Skeletal muscle cell (primary cell): ENCODE measurements at regions not wholly inside any gene's neighbourhood (a gene's known extent, or its start where the extent isn't known, plus 50 kb on each side); places are given as distances from the start of the nearest gene placed in this dataset.
"Not testable (repeated sequence)": the region's sequence is repeated elsewhere in the genome, so short reads cannot be mapped to it uniquely, and the experiment has no call there.

Experiments
- DNase-seq: peaks from one replicate; pipeline ENCODE4 v3.0.0-alpha.2; 2010; ENCODE audit warnings: low read depth
- H3K4me3 ChIP-seq: 2 replicates; pipeline ENCODE4 v1.5.1; 2011; ENCODE audit warnings: low read depth, mild to moderate bottlenecking, control low read depth, low read length, moderate library complexity

DNA sequence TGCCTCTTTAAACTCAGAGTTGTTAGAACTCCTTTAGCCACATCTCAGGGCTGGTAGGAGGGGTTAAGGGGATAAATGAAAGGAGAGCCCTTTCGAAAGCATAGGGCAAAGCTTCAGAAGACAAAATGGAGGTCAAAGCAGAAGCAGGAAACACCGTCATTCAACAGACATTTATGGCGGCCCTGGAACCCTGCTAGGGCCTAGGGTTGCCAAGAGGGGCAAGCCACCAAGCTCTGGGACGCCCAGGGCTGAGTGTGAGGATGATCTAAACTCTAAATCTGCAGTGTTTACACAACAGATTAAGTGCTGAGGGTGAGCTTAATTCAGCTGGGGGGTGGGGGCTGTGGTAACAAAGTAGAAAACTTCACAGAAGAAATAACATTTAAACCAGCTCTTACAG, 79.0 kb upstream of the NFE2L3 start:
- no peak for DNase-seq
- no peak overlapping the region for H3K4me3 ChIP-seq

DNA sequence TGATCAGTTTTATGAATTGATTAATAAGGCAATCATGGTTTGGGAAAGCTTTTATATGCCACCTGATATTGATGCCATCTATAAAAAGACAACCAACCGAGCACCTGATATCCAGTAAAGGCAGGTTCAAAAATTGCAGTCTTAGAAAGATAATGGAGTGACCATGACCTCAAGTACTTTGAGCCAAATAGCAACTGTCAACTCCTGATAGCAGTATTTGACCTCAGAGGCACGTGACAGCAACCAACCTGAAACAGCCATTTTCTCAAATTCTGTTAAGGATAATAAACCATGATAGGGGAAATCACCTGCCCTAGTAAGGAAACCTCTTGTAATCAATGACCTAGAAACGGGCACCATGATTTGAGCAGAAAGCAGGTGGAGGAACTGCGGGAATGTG, 77.1 kb upstream of the NFE2L3 start:
- no peak for DNase-seq
- no peak overlapping the region for H3K4me3 ChIP-seq

DNA sequence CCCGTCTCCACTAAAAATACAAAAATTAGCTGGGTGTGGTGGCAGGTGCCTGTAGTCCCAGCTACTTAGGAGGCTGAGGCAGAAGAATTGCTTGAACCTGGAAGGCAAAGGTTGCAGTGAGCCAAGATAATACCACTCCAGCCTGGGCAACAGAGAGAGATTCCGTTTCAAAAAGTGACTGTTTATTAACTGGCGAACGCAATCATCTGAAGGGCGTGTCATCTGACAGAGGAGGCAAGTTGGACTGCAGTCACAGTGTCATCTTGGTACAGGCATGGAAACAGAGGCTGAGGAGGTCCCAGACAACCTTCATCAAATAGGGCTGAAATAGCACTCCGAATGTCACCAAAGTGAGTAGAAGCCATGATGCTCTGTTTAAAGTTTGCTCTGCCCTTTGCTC, 75.3 kb upstream of the NFE2L3 start:
- H3K4me3 ChIP-seq, result no peak overlapping the region
- no peak for DNase-seq

DNA sequence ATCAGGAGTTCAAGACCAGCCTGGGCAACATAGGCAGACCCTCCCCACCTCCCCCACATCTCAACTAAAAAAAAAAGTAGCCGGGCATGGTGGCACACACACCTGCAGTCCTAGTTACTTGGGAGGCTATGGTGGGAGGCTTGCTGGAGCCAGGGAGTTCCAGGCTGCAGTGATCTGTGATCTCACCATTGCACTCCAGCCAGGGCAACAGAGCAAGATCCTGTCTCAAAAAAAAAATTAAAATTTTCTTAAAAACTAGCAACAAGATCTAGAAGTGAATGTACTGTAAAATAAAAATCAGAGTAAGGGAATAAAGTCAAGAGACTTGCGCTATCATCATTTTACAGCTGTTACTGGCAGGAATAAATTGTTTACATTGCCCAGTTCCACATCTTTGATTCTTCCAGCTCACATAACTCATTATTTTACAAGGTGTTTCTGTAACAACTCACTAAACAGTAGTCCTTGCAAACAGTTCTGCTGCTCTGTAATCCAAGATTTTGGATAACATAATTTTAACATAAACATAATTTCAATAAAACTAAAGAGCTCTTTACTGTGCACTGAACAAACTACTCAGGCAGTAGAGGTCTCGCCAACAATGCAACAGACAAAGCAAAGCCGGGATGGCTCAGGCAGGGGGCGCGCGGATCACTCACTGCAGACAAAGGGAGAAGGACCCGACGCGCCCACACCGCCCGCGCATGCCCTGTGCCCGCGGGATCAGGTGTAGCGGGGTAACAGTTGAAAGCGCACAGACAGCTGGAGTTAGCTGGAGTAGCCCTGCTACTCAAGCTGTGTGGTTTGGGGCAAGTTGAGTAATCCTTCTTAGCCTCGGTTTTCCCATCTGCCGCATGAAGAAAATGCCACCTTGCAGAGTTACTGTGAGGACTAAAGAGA, 73.3 kb upstream of the NFE2L3 start:
- no peak for DNase-seq
- H3K4me3 ChIP-seq, result no peak overlapping the region

DNA sequence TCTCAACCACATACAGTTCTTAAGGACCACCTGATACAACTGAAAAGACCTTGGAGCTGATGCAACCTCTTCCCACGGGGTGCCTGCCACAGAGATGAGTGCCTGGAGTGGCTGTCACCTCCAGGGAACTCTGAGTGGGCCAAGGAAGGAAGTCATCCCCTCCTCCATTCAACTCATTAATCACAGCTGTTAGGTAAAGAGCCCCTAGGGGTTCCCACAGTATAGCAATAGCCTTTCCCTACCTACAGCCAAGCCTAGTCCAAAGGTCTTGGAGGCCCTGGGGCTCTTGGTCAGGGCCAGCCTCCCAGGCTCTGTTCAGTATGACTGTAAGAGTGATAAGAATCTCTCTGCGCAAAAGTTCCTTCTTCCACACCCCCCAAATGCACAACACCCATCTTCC, 70.4 kb upstream of the NFE2L3 start:
- DNase-seq, result no peak
- H3K4me3 ChIP-seq, result no peak overlapping the region

DNA sequence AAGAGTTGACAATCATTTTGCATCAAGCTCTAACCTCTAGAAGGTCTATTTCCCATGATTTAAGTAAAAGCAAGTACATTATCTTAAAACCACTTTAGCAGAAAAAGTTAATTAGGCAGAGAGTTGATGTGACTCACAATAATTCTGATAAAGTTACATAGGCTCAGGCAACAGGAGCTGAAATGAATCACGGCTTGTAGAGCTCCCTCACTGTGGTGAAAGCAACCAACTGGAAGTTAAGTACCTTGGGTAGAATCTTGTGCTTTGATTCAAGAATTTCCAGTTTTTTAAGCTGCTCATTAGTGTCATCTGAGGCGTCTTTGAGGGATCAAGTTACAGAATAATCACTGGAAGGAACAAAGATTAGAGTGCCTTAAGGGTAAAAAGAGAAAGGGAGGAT, 68.9 kb upstream of the NFE2L3 start:
- no peak for DNase-seq
- H3K4me3 ChIP-seq, result no peak overlapping the region

DNA sequence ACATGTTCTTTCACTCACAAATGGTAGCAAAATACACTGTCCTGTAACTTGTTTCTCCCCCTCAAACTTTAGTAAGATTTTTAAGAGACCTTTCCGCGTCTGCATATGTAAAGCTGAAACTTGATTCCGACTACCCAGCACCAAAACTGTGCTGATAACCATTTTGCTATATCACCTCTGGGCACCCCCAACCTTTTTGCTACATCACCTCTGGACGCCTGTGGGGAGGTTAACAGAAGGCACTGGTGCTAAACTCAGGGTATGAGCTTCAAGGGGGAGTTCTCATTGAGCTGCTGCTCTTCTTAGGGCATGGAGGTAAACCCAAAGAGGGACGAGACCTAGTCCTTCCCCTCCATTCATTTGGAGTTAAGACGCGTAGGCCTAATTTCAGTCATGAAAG, 67.6 kb upstream of the NFE2L3 start:
- no peak overlapping the region for H3K4me3 ChIP-seq
- DNase-seq, result no peak

DNA sequence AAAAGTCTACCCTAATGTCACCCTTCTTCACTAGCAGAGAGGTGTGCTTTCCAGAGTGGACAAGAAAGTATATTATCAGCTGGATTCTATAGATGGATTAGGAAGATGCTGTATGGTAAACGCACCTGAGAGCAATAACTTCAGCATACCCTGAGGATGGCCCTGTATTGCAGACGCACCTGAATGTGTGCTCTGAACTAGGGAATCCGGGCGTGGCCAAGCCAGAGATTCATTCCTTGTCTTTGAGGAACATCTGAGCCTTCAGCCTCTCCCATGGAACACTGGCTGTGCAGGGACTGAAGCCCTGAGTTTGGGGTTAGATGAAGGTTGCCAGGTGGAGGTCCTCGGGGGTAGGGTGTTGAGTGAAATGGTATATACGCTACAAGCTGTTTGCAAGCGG, 66.2 kb upstream of the NFE2L3 start:
- no peak overlapping the region for H3K4me3 ChIP-seq

DNA sequence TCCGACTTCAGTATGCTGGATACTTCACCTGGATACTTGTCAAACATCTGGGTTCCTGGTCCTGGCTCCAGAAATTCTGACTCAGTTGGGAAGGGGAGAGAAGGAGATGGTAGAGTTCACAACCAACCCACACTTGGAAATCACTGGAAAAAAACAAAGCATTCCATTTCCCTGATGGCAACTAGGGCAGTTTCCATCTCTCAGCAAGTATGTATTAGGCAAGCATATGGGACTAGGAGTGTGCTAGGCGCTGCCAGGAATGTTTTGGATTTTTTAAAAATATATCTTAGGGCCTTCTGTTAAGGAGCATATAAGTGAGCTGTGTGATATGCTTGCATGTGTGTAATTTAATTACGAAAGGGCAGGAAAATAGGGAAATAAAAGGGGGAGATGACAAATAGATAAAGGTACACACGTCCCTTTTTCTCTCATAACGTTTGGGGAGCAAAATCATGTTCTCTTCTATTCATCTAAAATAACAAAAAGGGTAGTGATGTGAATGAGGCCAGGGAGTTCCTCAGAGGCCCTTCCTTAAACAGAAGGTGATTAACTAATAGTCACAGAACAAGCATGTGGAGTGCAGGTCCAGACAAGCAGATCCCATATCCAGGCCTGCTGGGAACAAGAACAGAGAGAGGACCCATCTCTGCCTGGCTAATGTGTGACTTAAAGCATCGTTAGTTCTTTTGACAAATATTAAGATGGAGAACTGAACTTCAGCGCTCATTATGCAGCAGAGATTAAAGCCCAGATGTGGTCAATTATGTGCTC, 64.5 kb upstream of the NFE2L3 start:
- no peak for DNase-seq
- H3K4me3 ChIP-seq, result no peak overlapping the region

More for the DNA sequence above, 66.2 kb upstream of the NFE2L3 start:
- no peak for DNase-seq

DNA sequence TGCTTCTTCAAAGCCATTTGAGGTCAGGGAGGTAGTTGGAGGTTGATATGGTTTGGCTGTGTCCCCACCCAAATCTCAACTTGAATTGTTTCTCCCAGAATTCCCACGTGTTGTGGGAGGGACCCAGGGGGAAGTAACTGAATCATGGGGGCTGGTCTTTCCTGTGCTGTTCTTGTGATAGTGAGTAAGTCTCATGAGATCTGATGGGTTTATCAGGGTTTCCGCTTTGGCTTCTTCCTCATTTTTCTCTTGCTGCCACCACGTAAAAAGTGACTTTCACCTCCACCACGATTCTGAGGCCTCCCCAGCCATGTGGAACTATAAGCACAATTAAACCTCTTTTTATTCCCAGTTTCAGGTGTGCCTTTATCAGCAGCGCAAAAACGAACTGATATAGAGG, 62.5 kb upstream of the NFE2L3 start:
- not testable (repeated sequence) for DNase-seq, H3K4me3 ChIP-seq

DNA sequence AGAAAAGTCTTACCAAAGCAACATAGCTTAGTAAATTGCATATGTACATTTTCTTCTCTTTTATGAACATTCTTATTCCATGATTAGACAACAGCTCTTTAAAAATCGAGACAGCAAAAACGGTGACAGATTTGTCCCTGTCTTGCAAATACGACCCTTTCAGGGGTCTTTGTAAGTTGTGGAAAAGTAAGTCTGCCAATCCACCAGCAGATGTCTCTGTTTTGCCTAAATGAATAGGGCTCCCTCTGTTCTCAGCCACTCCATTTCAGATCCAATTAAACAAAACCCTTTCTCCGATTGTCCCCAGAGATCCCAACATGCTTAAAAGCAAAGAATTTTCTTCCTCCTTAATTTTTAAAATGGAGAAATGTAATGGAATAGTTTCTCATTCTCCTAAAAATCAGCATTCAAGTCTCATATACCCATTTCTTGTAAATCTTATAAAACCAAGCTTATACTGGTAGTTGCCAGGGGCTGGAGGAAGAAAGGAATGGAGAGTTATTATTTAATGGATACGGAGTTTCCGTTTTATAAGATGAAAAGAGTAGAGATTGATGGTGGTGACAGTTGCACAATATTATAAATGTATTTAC, 61.0 kb upstream of the NFE2L3 start:
- no peak overlapping the region for H3K4me3 ChIP-seq
- DNase-seq, result peak; percentile 25

DNA sequence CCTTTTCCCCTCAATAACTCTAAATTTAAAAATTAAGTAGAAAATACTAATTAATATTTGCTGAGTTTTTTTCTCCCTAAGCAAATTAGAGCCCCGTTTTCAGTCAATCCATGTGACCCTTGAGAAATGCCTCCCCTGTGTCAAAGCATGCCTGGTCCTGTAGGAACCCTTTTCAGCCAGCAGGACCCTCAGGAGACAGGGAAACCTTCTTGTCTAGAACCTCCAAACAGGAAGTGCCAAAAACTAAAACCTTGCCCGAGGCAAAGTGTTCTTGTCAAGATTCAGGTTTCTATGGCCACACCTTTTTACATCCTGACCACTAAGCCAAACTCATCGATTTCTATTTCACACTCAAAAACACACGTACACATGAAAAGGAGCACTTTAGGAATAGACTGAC, 60.1 kb upstream of the NFE2L3 start:
- DNase-seq, result no peak
- no peak overlapping the region for H3K4me3 ChIP-seq

DNA sequence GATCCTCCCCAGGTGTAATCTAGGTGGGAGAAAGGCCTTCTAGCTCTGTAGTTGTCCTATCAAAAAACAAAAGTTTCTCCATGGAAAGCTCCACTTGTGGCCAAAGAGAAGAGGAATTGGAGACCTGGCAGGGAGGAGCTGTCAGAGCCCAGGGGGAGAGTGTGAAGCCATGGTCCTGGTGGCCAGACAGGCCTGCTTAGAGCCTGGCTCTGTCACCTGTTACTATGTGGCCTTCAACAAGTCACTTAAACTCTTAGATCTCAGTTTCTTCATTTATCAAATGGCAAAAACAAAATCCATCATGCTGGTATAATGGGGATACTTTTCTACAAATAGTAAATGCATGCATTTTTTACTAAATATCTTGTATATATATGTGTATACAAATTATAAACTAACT, 59.0 kb upstream of the NFE2L3 start:
- no peak overlapping the region for H3K4me3 ChIP-seq
- no peak for DNase-seq

DNA sequence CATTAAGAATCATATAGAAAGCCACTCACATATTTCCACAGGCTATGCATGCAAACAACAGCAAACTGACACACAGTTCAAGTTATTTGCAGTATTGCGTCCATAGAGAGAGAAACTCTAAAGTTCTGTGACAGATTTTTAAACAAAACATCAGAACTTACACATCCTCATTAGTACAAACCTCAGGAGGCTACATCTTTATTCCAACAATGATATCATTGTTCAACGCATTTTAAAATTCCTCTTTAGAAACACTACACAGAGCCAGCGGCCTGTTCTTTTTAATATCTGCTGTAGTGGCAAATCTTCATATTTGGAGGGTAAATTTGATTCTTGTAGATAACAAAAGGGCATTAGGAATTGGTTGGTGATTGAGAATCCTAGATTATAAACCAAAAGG, 55.9 kb upstream of the NFE2L3 start:
- no peak for DNase-seq
- H3K4me3 ChIP-seq, result no peak overlapping the region

DNA sequence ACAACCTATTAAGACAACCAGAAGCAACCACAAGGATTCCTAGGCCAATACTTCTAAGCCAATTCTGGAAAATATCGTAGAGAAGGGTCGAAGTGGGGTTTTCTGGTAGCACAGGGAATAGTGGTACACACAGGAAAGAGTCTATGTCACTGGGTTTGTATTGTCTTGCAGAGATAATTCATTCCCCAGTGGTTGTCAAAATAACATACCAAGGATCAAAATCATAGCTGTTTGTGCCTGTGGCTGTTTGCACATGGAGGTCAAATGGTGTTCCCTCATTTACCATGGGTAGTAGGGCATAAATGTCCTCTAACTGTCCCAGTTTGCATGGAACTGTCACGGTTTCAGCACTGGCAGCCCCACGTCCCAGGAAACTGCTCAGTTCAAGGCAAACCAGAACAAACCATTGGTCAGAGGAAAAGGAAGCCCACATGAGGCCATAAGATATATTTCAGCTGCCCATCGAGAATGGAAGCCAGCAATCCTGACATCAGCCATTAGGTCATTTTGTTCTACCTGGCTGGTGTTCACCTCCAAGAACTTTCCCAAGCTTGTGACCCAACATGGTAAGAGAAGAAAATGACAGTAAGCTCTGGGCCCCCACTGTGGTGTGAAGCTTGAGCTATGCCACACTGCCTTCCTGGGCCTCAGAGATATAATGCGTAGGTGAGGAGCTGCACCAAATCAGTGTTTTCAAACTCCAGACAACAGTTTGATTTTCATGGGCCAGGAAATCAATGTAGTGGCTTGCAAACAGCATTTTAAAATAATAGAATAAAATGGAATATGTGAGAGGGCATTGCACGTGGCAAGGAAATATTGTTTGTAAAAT, 53.9 kb upstream of the NFE2L3 start:
- no peak overlapping the region for H3K4me3 ChIP-seq
- DNase-seq, result no peak

DNA sequence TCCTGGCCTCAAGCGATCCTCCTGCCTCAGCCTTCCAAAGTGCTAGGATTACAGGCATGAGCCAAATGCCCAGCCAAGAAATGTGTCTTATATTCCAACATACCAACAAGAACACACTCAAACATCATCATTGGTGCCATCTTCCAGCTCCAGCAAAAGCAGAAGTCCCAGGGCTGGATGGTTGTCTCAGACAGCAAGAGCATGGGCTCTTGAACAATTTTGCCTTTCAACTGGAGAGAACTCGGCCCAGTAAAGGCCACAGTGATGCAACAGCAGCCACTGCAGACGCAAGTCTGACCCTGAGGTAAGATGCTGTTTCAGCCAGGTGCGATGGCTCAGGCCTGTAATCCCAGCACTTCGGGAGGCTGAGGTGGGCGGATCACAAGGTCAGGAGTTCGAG, 52.8 kb upstream of the NFE2L3 start:
- no peak overlapping the region for H3K4me3 ChIP-seq
- no peak for DNase-seq

DNA sequence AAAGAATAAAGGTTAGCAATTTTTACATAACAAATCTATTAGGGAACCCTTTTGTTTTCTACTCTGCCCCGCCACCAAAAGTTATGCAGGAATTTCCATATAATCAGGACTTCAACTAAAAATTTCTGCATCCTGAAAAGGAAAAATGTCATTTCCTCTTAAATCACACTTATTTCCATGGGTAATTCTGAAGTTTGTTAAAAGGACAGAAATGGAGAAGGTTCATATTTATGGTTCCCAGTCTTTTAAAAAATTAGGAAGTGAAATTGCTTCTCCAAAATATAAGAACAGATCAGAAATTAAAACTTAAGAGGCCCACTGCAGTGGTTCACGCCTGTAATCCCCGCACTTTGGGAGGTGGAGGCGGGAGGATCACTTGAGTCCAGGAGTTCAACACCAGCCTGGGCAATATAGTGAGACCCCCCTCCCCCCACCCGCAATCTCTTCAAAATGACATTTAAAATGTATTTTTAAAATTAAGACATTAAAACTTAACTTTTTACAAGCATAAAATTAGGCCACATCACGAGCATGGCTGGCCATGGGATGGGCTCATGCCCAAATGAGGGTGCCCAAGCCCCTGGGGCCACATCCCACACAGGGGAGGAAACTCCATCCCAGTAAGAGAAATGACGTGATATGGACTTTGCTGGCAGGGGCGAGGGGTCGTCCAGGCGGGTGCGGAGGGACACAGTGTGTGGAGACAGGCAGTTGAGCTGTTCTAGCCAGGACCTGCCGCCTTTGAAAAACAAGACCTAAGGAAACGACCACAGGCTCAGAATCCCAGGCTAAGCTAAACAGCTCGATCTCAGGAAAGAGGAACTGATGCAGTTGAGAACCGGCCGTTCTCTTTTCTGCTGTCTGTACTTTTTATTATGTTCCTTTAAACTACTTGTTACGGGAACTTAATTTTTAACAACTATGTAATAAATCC, 51.3 kb upstream of the NFE2L3 start:
- no peak overlapping the region for H3K4me3 ChIP-seq
- no peak for DNase-seq

DNA sequence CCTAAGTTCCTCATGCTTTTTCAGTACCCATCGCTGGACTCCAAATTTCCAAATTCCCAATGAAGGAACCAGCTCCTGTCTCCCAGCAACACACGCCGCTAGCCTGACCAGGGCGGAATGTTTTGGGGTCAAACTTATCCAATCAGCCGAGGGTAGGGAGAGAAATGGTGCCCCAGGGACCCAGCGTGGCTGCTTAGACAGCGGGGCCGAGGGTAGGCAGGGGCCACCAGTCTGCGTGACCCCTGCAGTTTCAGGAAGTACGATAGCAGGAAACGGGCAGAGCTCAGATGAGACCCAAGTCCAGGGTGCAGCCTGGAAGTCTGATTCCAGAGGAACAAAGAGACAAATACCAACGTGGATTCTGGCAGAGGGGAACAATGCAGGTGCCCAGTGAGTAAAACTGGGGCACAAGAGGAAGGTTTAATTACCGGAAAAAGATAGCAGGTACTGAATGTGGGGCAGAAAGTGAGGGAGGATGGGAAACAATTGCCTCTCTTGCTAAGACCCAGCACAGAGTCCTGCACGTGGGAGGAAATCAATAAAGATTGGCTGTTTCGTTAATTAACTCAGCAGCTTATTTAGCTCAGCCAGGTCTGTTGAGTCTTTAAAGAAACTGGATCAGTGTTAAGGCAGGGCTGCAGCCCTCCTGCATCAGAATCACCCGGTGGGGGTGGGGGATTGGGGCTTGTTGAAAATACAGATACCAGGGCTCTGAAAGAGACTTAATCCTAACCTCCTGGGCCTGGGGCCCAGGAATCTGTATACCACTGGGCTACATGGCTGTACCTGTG, 50.4 kb upstream of the NFE2L3 start:
- H3K4me3 ChIP-seq, result no peak overlapping the region
- no peak for DNase-seq
